AG08395 (cell line): ENCODE measurements at regions not wholly inside any gene's neighbourhood (a gene's known extent, or its start where the extent isn't known, plus 50 kb on each side); places are given as distances from the start of the nearest gene placed in this dataset.

ENCODE experiments used
- DNase-seq: peaks from one replicate; pipeline ENCODE4 v3.0.0; 2012; ENCODE audit warnings: mixed read lengths, low spot score

DNA sequence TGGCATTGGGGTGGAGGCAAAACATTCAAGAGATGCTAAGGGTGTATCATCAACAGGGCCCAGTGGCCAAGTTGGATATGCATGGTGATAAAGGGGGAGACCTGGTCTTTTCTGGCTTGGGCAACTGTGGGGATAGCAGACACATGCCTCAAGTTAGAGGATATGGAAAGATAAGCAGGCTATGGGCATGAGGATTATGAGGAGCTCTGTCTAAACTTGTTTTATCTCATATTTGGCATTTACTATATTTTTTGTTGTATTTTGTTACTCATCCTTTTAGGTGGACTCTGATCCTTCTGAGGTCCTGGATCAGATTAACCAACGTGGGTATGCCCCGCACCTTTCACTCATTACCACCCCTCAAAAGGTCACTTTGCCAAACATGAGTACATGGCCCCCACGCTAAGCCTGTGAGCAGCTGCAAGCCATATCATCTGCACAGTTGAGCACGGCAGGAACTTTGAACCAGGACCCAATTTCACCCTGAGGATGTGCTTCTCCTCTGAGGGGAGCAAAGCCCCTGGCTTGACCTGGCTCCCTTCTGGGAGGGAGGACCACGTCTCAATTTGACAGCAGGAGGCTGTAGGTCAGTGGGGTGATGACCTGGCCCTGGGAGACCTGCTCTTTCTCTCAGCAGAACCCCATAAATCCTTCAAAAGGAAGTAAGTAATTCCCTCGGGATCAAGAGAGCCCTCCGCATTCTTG lies 71.1 kb upstream of the CD180 start:
- no peak for DNase-seq

- DNase-seq = no peak
Measured at GRCh38 chr5:67266654-67267350, 70.2 kb upstream of the CD180 start.

- DNase-seq = no peak
Measured at GRCh38 chr5:67265951-67266350, 69.4 kb upstream of the CD180 start.

GRCh38 chr5:67263656-67264408 lies 67.2 kb upstream of the CD180 start:
- no peak for DNase-seq

DNA sequence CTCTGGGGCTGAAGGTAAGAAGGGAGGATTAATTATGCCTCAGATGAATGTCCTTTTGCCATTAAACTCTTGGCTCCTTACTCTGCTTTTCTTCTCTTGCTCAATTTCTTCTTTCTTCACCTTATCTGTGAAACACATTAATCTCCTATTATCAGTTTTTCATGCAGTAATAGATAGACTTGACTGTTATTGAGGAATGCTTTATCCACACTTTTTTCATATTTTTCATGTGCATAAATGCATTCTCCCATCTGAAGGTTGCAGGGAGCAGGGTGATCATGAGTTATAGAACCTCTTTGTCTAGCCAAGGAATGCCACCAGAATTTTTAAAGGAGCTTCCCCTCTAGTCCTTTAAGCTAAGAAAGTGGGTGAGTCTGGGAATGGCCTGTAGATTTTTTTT lies 66.4 kb upstream of the CD180 start:
- DNase-seq = no peak

- no peak for DNase-seq
Measured at GRCh38 chr5:67262206-67262605, 65.6 kb upstream of the CD180 start.

DNA sequence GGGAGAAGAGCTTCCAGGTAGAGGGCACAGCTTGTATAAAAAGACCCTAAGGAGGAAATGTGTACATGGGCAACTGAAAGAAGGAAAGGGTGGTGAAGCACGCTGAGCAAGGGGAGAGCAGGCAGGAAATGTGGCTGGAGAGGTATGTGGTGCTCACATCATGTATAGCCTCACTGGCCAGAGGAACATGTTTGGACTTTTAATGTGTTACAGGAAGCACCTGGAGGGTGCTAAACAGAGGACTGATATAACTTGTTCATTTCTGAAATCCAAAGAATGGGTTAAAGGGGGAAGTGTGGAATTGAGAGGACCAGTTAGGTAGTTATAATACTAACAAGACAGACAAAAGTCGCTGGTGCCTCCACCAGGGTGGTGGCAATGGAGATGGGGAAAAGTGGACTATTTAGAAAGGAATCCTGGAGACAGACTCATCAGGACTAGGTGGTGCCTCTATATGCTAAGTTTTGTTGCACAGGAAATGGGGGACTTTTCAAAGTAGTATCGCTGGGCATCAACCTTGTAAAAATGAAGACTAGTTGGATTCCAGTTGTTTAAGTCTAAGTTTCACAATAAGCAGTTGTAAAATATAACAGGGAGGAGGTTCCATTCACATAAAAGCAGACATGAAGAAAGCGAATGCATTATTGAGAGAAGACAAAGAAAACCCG lies 63.1 kb upstream of the CD180 start:
- DNase-seq = no peak

- DNase-seq = no peak
Measured at GRCh38 chr5:67257500-67257899, 60.9 kb upstream of the CD180 start.

DNA sequence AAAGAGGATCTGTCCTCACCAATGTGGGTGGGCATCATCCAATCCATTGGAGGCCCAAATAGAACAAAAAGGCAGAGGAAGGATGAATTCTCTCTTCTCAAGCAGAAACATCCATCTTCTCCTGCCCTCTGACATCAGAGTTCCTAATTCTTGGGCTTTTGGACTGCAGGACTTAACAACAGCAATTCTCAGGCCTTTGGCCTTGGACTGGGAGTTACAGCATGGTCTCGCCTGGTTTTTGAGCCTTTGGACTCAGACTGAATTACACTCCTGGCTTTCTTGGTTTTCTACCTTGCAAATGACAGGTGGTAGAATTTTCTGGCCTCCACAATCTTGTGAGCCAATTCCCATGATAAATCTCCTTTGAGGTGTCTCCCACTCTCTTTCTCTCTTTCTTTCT lies 60.5 kb upstream of the CD180 start:
- no peak for DNase-seq

- peak; percentile 27 for DNase-seq
Measured at GRCh38 chr5:67255881-67256280, 59.3 kb upstream of the CD180 start.

GRCh38 chr5:67253911-67254310 lies 57.3 kb upstream of the CD180 start:
- no peak for DNase-seq

GRCh38 chr5:67249590-67249895 lies 52.9 kb upstream of the CD180 start:
- DNase-seq = no peak

DNA sequence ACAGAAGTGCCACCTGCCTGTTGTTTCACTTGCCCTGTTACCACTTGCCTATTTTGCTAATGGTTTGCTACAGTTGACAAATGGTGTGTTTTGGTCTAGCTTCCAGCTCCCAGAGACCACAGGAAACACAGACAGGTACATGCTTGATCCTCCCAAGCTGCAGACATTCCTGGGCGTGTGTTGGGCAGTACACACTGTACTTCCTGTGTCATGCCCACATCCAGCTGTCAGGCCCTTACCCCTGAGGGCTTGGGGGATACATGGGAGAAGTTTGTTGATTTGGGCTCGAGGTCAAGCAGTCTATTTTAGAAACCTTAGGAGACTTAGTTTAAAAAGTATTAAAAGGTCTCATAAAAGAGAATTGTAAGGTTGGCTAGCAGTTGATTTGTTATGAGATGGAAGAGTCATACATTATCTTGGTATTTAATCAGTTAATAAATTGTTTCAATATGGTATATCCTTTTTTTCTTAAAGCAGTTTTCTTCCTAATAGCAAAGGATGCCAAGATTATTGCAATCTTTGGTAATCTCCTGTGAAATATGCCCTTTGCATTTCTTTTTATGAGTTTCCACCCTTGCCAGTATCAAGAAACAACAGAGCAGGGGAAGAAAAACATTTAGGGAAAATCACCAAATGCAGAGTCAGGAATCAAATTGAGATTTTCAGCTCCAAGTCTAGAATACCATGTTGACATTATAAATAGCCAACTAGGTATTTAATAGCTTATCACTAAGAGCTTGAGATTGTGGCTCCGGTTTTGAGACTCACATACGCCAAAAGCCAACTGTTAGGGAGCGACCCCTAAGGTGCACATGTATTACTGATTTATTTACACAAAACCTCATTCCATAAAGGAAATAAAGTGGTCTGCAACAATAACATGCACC lies 52.3 kb upstream of the CD180 start:
- no peak for DNase-seq

GRCh38 chr5:67246546-67247268 lies 50.1 kb upstream of the CD180 start:
- DNase-seq = no peak
